ENCODE measurements at regions not wholly inside any gene's neighbourhood (a gene's known extent, or its start where the extent isn't known, plus 50 kb on each side); places are given as distances from the start of the nearest gene placed in this dataset.

DNA sequence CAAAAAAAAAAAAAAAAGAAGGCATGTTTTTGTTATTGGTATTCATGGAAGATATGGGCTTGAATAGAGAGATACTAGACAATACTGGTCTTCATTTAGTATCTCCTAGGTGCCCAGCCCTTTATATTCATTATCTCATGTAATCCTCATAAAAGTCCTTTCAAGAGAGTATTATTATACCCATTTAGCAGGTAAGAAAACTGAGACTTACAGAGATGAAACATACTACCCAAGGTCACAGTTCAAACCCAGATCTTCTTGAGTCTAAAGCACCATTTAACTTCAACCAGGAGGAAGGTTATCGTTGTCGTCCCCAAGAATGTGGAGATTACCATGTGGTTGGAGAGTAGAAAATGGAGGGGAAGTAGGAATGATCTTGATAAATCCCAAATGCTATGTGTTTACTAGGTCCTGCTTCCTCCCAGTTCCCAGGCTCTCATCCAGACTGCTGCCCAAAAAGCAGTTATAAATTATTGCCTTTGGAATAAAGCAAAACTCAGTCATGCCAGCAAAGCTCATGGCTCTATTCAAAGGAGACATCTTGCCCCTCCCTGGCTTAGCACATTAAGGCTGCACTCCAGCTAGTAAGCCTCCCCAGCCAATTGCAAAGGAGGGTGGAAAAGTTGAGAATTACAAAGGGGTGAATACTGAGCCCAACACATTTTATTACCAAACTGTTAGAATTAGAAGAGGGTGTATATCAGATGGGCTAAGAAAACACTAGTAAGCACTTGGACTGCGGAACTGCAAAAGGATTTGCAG lies 163.9 kb downstream of the PIK3R1 start:
- DNase-seq = peak; percentile 14

DNA sequence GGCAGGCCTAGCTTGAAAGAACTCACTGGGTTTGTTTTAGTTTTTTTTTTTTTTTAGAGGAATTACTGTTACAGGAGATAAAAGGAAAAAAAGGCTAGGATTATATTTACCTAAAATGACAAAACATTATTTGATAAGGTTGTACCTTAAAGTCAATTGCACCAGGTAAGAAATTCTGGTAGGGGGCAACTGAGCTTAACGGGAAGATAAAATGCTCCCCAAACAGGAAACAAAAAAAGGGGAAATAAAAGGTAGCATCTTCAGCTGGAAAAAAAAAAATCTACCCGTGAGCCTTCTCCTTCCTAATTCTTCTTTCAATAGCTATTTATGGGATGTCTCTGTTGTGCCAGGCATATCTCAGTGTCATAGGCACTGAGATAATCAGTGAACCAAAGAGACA lies 164.5 kb downstream of the PIK3R1 start:
- no peak for DNase-seq

DNA sequence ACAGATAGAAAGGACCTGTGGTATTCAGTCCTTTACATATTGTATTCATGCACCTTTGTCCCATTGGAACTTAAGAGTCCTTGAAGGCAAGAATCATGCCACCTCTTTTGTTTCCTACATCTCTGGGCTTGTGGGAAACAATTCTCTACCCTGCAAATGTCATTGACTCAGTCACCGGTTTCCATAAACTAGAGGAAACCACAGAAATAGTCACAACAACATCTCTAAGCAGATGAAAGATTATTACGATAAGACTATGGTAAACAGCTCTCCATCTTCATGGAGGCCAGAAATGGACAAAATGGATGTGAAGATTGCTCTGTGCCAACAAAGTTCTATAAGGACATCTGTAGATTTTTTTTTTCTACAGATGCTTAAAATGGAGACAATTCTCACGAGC lies 165.5 kb downstream of the PIK3R1 start:
- DNase-seq = no peak

DNA sequence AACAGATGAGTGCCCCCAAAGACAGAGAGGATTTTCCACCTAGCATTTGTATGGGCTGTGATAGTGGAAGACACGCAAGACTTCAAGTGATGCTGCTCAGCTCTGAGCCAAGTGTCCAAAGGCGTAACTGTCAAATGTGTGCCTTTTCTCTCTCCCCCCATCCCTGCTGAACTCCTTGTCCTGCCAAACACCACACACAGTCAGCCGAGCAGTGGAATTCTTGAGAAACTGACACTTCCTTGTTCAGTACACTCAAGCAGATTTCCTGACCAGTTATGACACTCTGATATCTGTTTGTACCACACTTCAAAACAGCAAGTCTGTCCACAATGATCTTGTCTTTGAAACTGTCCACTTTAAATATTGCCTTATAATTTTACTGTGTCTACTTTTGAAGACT lies 166.4 kb downstream of the PIK3R1 start:
- no peak for DNase-seq

DNA sequence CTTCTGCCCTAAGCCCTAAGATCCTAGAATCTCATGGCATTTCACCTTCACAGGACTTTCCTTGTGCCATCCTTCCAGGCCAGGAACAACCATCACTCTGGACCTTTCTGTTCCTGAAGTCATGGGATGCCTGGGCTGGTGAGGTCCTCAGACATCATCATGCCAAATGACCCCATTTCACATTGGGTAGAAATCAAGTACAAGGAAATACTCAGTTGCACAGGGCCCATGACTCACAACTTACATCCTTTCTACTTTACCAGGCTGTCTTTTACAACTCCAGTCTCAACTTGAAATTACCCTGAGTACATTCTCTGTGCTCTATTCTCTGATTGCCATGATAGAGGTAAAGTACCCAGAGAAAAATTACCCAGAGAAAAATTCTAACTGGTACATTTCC lies 167.1 kb downstream of the PIK3R1 start:
- DNase-seq = no peak

DNA sequence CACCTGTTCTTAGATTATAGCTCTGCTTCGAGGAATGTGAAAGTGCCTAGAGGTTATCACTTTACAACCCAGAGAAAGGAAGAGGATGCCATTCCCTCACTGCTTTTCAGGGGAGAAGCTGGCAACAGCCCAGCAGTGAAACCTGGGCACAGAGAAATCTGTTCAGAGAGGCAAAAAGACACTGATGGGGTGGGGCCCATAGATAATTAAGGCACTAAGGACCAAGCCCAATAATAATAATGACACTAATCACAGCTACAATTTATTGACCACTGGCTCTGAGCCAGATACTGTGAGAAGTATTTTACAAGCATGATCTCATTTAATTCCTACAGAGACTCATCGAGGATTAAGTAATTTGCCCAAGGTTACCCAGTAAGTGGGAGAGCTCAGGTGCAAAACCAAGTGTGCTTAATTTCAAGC lies 168.3 kb downstream of the PIK3R1 start:
- no peak for DNase-seq

DNA sequence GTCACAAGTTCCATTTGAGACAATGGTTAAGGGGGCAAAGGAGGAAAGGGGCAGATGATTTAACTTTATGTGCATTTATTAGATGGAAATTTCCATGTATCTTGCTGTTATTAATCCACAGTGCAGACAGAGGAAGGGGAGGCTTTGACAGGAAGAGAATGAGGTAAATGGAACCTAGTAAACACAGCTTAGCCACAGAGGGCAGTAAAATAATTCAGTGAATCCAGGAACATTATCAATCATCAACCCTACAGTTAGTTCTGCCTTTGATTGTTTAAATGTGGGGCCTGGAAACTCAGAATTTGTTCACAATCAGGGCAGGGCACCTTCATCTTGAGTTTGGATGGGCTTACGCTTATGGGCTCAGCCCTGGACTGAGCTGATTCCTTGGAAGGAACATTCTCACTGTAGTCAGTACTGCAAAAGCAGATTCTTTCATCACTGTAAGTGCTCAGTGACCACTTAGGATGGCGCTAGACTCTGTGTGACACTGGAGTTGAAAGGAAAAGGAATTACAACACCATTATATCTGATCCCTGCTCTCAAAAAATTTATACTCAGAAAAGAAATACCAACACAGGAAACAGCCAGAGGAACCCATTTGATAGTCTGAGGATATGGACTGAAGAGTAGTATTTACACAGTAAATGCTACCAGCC lies 169.5 kb downstream of the PIK3R1 start:
- DNase-seq = no peak

DNA sequence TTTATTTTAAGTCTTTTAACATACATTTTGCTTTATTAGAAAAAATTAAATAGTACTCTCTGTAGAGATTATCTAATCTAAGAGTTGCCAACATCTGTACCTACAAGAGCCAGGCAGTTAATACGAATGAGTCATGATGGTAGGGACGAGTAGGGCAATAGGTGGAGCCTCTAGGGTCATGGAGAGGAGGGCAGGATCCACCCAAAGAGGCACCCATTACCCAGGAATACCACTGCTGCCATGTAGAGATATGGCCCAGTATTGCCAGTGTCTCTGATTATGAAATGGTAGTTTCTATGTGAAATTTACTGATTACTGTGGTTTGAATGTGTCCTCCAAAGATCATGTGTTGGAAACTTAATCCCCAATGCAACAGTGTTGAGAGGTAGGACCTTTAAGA lies 170.4 kb downstream of the PIK3R1 start:
- DNase-seq = no peak

DNA sequence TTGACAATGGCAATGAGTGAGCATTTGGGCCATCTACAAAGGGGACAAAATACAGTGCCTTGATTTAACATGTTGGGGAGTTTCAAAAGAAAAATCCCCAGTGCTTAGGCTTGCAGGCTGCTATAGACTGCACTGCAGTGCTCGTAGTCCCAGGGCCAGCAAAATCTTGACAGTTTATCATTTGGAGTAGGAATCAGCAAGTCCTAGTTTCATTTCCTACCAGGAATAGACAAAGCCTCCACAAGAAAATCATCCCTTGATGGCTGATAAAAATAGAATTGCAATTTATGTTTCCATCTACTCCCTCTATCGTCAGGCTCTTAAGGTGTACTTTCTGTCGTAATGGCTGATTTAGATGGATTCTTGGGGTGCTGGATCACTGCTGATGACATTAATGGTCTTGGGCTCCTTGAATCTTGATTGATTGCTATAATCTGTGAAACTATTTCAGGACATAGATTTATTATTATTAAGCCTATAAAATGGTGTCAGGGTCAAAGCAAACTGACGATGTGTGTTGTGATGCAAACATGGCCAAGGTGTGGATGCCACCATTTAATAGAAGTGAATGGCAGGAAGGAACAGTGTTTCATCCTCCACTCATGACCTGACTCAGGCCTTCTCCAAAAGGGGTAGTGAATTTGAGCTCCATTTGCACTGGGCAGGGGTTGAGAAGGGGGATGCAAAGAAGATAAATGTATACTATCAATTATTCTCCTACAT lies 171.7 kb downstream of the PIK3R1 start:
- no peak for DNase-seq

DNA sequence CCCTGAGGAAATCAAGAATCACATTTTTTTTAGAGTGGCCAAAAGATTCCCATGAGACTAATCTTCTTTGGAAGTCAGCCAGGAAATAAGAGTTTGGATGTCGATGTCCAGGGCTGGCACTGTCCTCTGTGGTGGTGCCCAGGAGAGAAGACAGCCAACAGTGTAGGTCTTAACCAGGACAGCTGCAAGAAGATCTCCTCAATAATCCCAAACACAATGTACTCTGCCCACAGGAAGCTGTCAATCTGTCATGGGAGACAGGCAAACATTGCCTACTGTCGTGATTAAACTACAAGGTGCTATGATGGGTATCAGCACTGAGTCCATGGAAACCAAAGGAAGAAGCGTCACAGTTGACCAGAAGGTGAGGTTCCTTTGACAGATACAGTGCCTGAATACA lies 174.1 kb downstream of the PIK3R1 start:
- DNase-seq = no peak

DNA sequence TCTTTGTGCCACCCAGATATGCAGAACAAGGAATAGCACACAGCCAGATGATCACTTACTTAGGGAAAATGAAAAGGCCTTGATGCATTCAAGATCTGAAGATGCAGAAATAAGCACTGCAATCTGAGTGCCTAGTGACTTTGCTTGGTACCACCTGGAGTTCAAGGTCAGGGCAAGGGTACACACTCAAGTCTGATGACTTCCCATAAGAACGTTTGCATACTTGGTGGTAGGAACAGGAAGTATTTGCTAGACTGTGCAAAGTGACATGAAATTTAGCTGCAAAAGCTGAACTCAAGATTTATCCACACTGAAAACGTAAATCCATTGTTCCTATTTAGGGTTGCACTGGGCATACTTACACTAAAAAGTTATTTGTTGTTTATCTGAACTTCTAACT lies 177.1 kb downstream of the PIK3R1 start:
- no peak for DNase-seq

DNA sequence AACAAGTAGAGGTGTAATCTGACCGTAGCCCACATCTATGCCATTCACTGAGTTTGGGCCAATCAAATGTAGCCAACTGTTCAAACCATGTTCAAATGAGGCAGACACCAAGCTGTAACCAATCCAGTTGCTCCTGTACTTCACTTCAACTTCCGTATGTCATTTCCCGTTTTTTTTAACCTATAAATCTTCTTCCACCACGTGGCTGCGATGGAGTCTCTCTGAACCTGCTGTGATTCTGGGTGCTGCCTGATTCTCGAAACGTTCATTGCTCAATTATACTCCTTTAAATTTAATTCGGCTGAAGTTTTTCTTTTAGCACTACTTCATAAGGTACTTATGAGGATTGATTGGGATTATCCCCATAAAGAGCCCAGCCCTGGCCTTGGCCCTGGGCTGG lies 179.7 kb downstream of the PIK3R1 start:
- DNase-seq = no peak

DNA sequence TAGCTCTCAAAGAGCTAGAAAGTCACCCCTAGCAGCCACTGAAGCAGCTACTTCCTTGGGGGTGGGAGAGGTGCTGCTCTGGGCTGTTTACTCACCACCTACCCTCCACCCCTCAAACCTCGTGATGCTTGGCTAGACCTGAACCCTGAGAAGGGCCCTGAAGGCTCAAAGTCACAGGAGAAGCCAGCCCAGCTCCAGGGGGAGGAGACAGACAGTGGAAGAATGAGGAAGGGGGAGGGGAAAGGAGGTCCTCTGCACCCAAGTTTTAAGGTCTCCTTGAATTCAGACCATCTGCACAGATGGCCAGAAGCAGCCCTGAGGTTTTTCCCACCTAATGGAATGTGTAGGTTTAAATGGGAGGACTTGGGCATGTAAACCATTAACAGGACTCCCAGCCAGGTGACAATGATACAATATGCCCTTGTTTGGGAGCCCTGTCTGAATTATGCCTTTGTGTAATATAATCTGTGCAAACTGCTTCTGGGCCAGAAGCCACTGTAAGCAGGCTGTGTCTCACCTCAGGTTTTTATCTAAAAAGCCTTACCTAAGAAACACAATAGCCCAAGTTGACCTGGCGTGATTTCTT lies 180.5 kb downstream of the PIK3R1 start:
- DNase-seq = peak; percentile 44

DNA sequence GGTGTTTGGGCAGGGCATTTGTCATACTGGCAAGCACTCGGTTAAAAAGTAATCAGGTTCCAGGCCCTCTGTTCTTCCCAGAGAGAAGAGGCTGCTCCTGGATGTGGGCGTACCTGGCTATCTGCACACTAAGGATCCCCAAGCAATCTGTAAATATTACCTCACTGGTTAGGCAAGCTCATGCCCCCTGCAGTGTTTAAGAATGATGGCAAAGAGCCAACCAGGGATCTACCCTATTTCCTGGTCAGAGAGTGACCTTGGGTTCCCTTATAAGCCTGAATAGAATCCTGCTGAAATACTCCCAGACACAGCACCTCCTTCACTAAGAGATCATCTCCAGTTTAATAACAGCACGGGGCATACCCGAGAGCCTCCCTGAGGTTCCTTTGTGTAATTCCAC lies 181.2 kb downstream of the PIK3R1 start:
- DNase-seq = no peak

DNA sequence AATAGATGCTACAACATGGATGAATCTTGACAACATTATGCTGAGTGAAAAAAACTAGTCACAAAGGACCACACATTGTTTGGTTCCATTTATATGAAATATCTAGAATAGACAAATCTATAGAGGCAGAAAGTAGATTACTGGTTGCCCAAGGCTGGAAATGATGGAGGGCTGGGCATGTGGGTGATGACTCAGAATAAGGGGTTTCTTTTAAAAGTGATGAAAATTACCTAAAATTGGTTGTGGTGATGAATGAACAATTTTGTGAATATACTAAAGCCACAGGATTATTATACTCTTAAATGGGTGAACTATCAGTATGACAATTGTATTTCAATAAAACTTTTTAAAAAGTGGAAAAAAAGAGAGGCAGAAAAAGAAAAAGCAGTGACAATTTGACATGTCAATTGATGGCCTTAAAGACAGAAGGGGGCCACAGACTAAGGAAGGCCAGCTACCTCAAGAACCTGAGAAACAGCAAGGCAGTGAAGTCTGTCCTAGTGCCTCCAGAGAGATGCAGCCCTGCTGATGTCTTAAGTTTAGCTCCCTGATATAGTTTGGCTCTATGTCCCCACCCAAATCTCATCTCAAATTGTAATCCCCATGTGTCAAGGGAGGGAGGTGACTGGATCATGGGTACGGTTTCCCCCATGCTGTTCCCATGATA lies 182.7 kb downstream of the PIK3R1 start:
- DNase-seq = no peak

DNA sequence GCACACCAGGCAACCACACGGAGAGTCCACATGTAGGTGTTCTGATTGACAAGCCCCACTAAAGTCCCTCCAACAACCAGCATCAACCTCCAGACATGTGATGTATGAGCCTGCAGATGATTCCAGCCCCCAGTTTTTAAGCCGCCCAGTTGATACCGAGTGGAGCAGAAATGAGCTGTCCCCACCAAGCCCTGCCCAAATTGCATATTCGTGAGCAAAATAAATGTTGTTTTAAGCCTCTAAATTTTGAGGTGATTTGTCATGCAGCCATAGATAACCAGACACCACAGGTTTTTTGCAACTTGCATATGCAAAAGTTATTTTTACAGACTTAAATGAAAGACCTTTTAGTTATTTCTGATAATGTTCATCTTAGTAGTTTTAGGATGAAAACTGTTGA lies 187.7 kb downstream of the PIK3R1 start:
- DNase-seq = no peak

DNA sequence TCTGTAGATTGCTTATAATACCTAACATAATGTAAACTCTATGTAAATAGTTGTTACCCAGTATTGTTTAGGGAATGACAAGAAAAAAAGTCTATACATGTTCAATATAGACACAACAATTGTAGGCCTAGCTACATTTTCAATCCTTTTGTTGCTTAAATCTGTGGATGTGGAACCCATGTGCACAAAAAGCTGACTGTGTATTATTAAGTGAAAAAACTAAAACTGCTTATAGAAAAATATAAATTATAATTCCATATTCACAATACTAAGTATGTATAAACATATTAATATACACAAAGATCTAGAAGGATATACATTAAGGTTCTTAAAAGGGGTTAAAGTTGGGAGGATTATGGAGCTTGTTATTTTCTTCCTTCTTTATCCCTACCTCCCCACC lies 188.7 kb downstream of the PIK3R1 start:
- no peak for DNase-seq

DNA sequence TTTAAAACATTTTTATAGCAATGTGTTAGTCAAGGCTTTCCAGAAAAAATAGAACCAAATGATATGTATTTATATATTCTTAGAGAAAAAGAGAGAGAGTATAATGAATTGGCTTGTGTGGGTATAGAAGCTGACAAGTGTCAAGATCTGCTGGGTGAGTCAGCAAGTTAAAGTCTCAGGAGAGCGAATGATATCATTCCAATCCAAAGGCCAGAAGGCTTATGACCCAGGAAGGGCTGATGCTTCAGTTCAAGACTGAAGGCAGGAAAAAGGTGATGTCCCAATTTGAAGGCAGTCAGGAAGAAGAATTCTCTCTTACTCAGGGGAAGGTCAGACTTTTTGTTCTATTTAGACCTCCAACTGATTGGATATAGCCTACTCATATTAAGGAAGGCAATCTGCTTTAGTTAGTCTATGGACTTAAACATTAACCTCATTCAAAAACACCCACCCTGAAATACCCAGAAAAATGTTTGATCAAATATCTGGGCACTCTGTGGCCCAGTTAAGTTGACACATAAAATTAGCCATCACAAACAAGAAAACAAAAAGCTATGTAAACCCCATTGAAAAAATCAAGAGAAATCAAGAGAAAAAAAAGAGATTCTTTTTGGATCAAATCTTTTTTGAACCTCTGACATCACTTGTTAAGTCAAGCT lies 189.6 kb downstream of the PIK3R1 start:
- no peak for DNase-seq

DNA sequence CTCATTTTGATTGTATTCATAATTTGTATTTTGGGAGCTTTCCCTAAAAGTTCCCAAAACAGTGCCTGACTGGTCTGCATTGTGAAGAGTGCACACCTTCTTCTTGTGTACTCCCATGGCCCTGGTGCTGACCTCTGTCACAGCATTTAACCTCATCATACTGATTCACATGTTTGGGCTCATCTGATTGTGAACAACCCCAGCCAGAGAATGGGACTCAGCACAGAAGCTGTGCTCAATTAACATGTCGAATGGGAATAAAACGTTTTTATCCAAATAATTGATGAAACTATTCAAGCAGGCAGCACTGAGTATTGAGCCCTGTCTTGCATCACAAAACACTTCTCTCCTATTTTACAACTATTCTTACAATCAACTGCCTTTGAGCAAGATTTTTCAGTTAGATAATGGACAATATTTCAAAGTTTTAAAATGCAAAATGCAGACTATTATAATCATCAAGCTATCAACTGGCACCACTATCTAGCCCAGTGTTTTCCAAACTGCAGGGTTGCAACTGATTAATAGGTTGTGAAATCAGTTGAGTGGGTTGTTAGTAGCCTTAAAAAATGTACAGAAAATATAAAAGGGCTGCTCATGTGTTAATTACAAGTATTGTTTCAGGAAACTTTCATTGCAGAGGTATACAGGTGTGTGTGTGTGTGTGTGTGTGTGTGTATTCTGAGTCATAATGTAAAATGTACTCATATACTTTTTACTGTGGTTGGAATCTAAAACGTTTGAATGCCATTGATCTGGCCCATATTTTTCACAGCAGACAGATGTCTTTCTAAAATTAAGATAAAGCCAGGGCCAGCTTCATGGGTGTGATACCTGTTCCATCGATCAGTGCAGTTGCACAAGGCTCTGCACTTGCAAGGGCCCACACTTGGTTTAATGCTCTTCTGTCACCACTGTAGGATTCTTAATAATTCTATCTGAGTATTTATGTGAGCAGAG lies 190.5 kb downstream of the PIK3R1 start:
- DNase-seq = no peak

DNA sequence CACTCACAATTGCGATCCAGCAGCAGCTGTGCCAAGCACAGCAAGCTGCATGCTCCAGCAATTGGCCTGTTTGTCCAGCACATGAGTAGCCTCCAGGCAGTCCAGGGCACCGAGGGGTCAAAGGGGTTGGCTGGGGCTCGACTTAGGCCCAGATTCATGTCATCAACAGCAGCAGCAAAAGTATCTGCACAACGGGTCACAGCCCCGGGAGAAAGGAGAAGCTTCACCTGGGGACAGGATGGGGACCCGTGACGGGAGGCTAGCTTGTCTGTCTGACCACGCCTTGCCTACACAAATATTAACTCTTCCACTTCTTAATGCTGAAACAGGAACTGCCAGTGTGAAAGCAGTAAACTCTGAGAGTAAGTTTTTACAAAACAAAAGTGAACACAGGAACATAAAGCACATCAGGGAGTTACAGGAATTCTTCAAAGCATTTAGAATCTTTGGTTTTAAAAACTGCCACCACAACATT lies 191.2 kb downstream of the PIK3R1 start:
- no peak for DNase-seq
